SK-N-SH treated with all-trans-retinoic acid at 6 μM for 48 hours (cell line): ENCODE measurements at regions not wholly inside any gene's neighbourhood (a gene's known extent, or its start where the extent isn't known, plus 50 kb on each side); places are given as distances from the start of the nearest gene placed in this dataset.

Source experiments
- ATAC-seq: fragments of 200-7000 bp; cut with Tn5 transposase; 3 replicates; pipeline ENCODE4 v1.9.1; 2020; ENCODE audit warnings: mild to moderate bottlenecking, moderate library complexity
- ARNTL ChIP-seq: fragments of 450-650 bp; formaldehyde crosslinking; IDR thresholded peaks from 2 replicates; pipeline ENCODE4 v1.5.0; 2020; ENCODE audit warnings: low read depth, mild to moderate bottlenecking, moderate library complexity, borderline replicate concordance
- BACH2 ChIP-seq: fragments of 250-450 bp; sonication (Bioruptor Pico); IDR thresholded peaks from 2 replicates; pipeline ENCODE4 v1.9.0; 2021; ENCODE audit warnings: mild to moderate bottlenecking, borderline replicate concordance
- CSDC2 ChIP-seq: fragments of 250-450 bp; sonication (Bioruptor Pico); IDR thresholded peaks from 2 replicates; pipeline ENCODE4 v1.5.0; 2020; ENCODE audit warnings: mild to moderate bottlenecking, moderate library complexity
- CSRNP3 ChIP-seq: fragments of 250-450 bp; sonication (Bioruptor Pico); IDR thresholded peaks from 2 replicates; pipeline ENCODE4 v1.5.1; 2021; ENCODE audit warnings: mild to moderate bottlenecking, moderate library complexity
- ESRRG ChIP-seq: fragments of 250-450 bp; sonication (Bioruptor Pico); IDR thresholded peaks from 2 replicates; pipeline ENCODE4 v1.6.1; 2021; ENCODE audit warnings: mild to moderate bottlenecking
- GLIS3 ChIP-seq: fragments of 250-450 bp; sonication (Bioruptor Pico); IDR thresholded peaks from 2 replicates; pipeline ENCODE4 v1.5.0; 2020; ENCODE audit warnings: mild to moderate bottlenecking, moderate library complexity
- ISL1 ChIP-seq: fragments of 250-450 bp; sonication (Bioruptor Pico); IDR thresholded peaks from 2 replicates; pipeline ENCODE4 v2.1.2; 2022; ENCODE audit warnings: mild to moderate bottlenecking, moderate library complexity
- OSR1 ChIP-seq: fragments of 250-450 bp; sonication (Bioruptor Pico); IDR thresholded peaks from 2 replicates; pipeline ENCODE4 v1.8.0; 2022; ENCODE audit warnings: moderate library complexity, mild to moderate bottlenecking, inconsistent platforms
- POU6F1 ChIP-seq: fragments of 250-450 bp; sonication (Bioruptor Pico); IDR thresholded peaks from 2 replicates; pipeline ENCODE4 v1.8.0; 2021; ENCODE audit warnings: low read depth, mild to moderate bottlenecking, moderate library complexity, borderline replicate concordance
- PPARA ChIP-seq: fragments of 250-450 bp; sonication (Bioruptor Pico); IDR thresholded peaks from 2 replicates; pipeline ENCODE4 v1.5.0; 2020; ENCODE audit warnings: mild to moderate bottlenecking, borderline replicate concordance
- RARB ChIP-seq: fragments of 250-450 bp; sonication (Bioruptor Pico); IDR thresholded peaks from 2 replicates; pipeline ENCODE4 v1.8.0; 2021; ENCODE audit warnings: mild to moderate bottlenecking, moderate library complexity
- SNAI2 ChIP-seq: fragments of 250-450 bp; sonication (Bioruptor Pico); IDR thresholded peaks from 2 replicates; pipeline ENCODE4 v1.5.0; 2020; ENCODE audit warnings: mild to moderate bottlenecking, moderate library complexity
- TCF4 ChIP-seq: fragments of 250-450 bp; sonication (Bioruptor Pico); IDR thresholded peaks from 2 replicates; pipeline ENCODE4 v1.8.0; 2021; ENCODE audit warnings: mild to moderate bottlenecking, moderate library complexity, borderline replicate concordance
- TOX ChIP-seq: fragments of 250-450 bp; sonication (Bioruptor Pico); IDR thresholded peaks from 2 replicates; pipeline ENCODE4 v1.8.0; 2021; ENCODE audit warnings: mild to moderate bottlenecking, moderate library complexity, borderline replicate concordance
- TSHZ2 ChIP-seq: fragments of 250-450 bp; sonication (Bioruptor Pico); IDR thresholded peaks from 2 replicates; pipeline ENCODE4 v1.5.0; 2020; ENCODE audit warnings: mild to moderate bottlenecking, moderate library complexity
- ZC3H10 ChIP-seq: fragments of 250-450 bp; sonication (Bioruptor Pico); IDR thresholded peaks from 2 replicates; pipeline ENCODE4 v1.5.1; 2021; ENCODE audit warnings: mild to moderate bottlenecking, moderate library complexity
- ZFP3 ChIP-seq: fragments of 250-450 bp; sonication (Bioruptor Pico); IDR thresholded peaks from 2 replicates; pipeline ENCODE4 v1.5.0; 2020; ENCODE audit warnings: mild to moderate bottlenecking, moderate library complexity
- ZFP30 ChIP-seq: fragments of 450-650 bp; formaldehyde crosslinking; IDR thresholded peaks from 2 replicates; pipeline ENCODE4 v1.5.0; 2022; ENCODE audit warnings: mild to moderate bottlenecking, moderate library complexity
- ZNF565 ChIP-seq: fragments of 450-650 bp; formaldehyde crosslinking; conservative IDR thresholded peaks from 2 replicates; pipeline ENCODE4 v1.5.0; 2020; ENCODE audit warnings: low read depth, mild to moderate bottlenecking, moderate library complexity
- ZNF70 ChIP-seq: fragments of 450-650 bp; formaldehyde crosslinking; IDR thresholded peaks from 2 replicates; pipeline ENCODE4 v1.5.0; 2020; ENCODE audit warnings: mild to moderate bottlenecking, moderate library complexity
- ZNF8 ChIP-seq: fragments of 450-650 bp; formaldehyde crosslinking; IDR thresholded peaks from 2 replicates; pipeline ENCODE4 v1.5.0; 2020; ENCODE audit warnings: mild to moderate bottlenecking, moderate library complexity

- no peak for TF ChIP-seq OSR1
Measured at GRCh38 chr21:22881131-22881530, 1882.9 kb downstream of the NCAM2 start (continued).

- TF ChIP-seq RARB (CRISPR knock-in tag) (no peak), CSRNP3 (CRISPR knock-in tag) (no peak), TCF4 (CRISPR knock-in tag) (no peak), ZNF8 (CRISPR knock-in tag) (no peak), OSR1 (no peak), TSHZ2 (CRISPR knock-in tag) (no peak), SNAI2 (CRISPR knock-in tag) (no peak)
- no peak for ATAC-seq
Measured at GRCh38 chr21:22885079-22885478, 1886.9 kb downstream of the NCAM2 start.

GRCh38 chr21:22885614-22886013 lies 1887.4 kb downstream of the NCAM2 start:
- TF ChIP-seq CSDC2 (CRISPR knock-in tag) (no peak), ZNF70 (CRISPR knock-in tag) (no peak), RARB (CRISPR knock-in tag) (no peak), TCF4 (CRISPR knock-in tag) (no peak), PPARA (CRISPR knock-in tag) (no peak), CSRNP3 (CRISPR knock-in tag) (no peak), ZFP3 (CRISPR knock-in tag) (no peak), ARNTL (CRISPR knock-in tag) (no peak), POU6F1 (no peak), ZFP30 (CRISPR knock-in tag) (no peak), ZNF8 (CRISPR knock-in tag) (no peak), ESRRG (CRISPR knock-in tag) (no peak), TOX (CRISPR knock-in tag) (no peak), GLIS3 (no peak), BACH2 (CRISPR knock-in tag) (no peak)
- ATAC-seq: no peak

- TF ChIP-seq BACH2 (CRISPR knock-in tag): no peak
- TF ChIP-seq ISL1: no peak
- no peak for TF ChIP-seq ESRRG (CRISPR knock-in tag)
- TF ChIP-seq ZNF565 (CRISPR knock-in tag): no peak
- TF ChIP-seq RARB (CRISPR knock-in tag): no peak
- TF ChIP-seq CSDC2 (CRISPR knock-in tag): no peak
- ATAC-seq: no peak
Measured at GRCh38 chr21:22889445-22889844, 1891.2 kb downstream of the NCAM2 start.

GRCh38 chr21:22890656-22891055 lies 1892.4 kb downstream of the NCAM2 start:
- no peak for ATAC-seq
- TF ChIP-seq ARNTL (CRISPR knock-in tag) (no peak), ZC3H10 (CRISPR knock-in tag) (no peak), ISL1 (no peak), TOX (CRISPR knock-in tag) (no peak), GLIS3 (no peak), ZFP3 (CRISPR knock-in tag) (no peak)
